Panc1 (cell line): ENCODE measurements at regions not wholly inside any gene's neighbourhood (a gene's known extent, or its start where the extent isn't known, plus 50 kb on each side); places are given as distances from the start of the nearest gene placed in this dataset.

Experiments used
- ATAC-seq: fragments of 200-7000 bp; cut with Tn5 transposase; 2 replicates; pipeline ENCODE4 v1.9.1; 2020; ENCODE audit warnings: mild to moderate bottlenecking, moderate library complexity
- BruUV-seq: library from RNA; stranded (reverse); fragments of 400-500 nt; replicated peaks from 2 replicates; lab custom pipeline; 2021; lab: Mats Ljungman, UMichigan
- CTCF ChIA-PET: fragments of 300-600 bp; sonication (Branson Sonifier 250); formaldehyde crosslinking; loops from one replicate; lab custom pipeline; 2022; ENCODE audit warnings: antibody characterized with exemption; lab: Charles Lee
- POLR2A ChIA-PET: fragments of 300-600 bp; sonication (Branson Sonifier 250); formaldehyde crosslinking; loops from one replicate; lab custom pipeline; 2022; ENCODE audit warnings: antibody characterized with exemption; lab: Charles Lee
- DNase-seq: peaks from one replicate; pipeline ENCODE4 v3.0.0-alpha.2; 2010; ENCODE audit warnings: low read depth, low spot score
- H3K27ac ChIP-seq: 2 replicates; pipeline ENCODE4 v1.5.1; 2011; ENCODE audit warnings: mild to moderate bottlenecking, low read length, inconsistent platforms
- H3K27me3 ChIP-seq: fragments of 200-500 bp; sonication (Bioruptor generic); 2 replicates; pipeline ENCODE4 v1.6.0; 2014; ENCODE audit warnings: low read length, inconsistent platforms; ENCODE audit not compliant: control insufficient read depth, insufficient read depth
- H3K36me3 ChIP-seq: fragments of 200-500 bp; sonication (Bioruptor generic); 2 replicates; pipeline ENCODE4 v1.5.1; 2014; ENCODE audit warnings: inconsistent platforms, mild to moderate bottlenecking, low read length, moderate library complexity; ENCODE audit not compliant: control insufficient read depth, insufficient read depth
- H3K4me1 ChIP-seq: 2 replicates; pipeline ENCODE4 v1.5.1; 2011; ENCODE audit warnings: inconsistent platforms, mild to moderate bottlenecking, low read length, moderate library complexity; ENCODE audit not compliant: control insufficient read depth, insufficient read depth
- H3K4me3 ChIP-seq, 2 experiments: 2 replicates each; pipeline ENCODE4 v1.5.1; 2011 to 2012; ENCODE audit warnings: low read depth in 2 of 2, low read length in 2 of 2, mild to moderate bottlenecking in 2 of 2, inconsistent platforms in 1 of 2, moderate library complexity in 1 of 2
- H3K9me3 ChIP-seq: fragments of 200-500 bp; sonication (Bioruptor generic); 2 replicates; pipeline ENCODE4 v1.5.1; 2014; ENCODE audit warnings: low read depth, mild to moderate bottlenecking, inconsistent platforms, low read length, moderate library complexity; ENCODE audit not compliant: control insufficient read depth, insufficient read depth
- CTCF ChIP-seq: fragments of 450-650 bp; IDR thresholded peaks from 2 replicates; pipeline ENCODE4 v1.5.1; 2017; ENCODE audit warnings: mild to moderate bottlenecking
- POLR2AphosphoS5 ChIP-seq: IDR thresholded peaks from 2 replicates; pipeline ENCODE4 v1.6.1; 2012; ENCODE audit warnings: mild to moderate bottlenecking, low read depth, low read length, moderate library complexity
- REST ChIP-seq, 2 experiments: IDR thresholded peaks; 2 replicates each; pipeline ENCODE4 v1.6.1; 2011 to 2012; ENCODE audit warnings: low read depth in 2 of 2, control low read depth in 1 of 2, low read length in 1 of 2, mild to moderate bottlenecking in 1 of 2, moderate library complexity in 1 of 2; ENCODE audit not compliant: insufficient read depth in 1 of 2
- SIN3A ChIP-seq: IDR thresholded peaks from 2 replicates; pipeline ENCODE4 v1.6.1; 2012; ENCODE audit warnings: low read depth, mild to moderate bottlenecking, low read length, moderate library complexity, borderline replicate concordance; ENCODE audit not compliant: insufficient read depth
- TCF7L2 ChIP-seq: IDR thresholded peaks from 2 replicates; pipeline ENCODE4 v1.6.1; 2011; ENCODE audit warnings: mild to moderate bottlenecking, low read depth, low read length, inconsistent platforms
- in situ Hi-C: cut with HindIII; loops from 2 replicates; pipeline ENCODE4 v1.10.0; 2016; ENCODE audit warnings: low sequenced_read_pairs, low pct_unique_long_range_greater_than_20kb
- intact Hi-C: fragments of 100-400 bp; cut with micrococcal nuclease; formaldehyde crosslinking; loops from one replicate; pipeline ENCODE4 v1.10.0; 2022; ENCODE audit not compliant: unreplicated experiment

- TF ChIP-seq TCF7L2 (no peak), POLR2AphosphoS5 (no peak), REST (IDR thresholded peaks at IDR 0.05; ENCODE audit: insufficient read depth in 1 of 2, low read depth in 2 of 2, low read length in 1 of 2) (no peak), SIN3A (no peak), CTCF (no peak)
- H3K4me3 ChIP-seq = no peak overlapping the region
- H3K27me3 ChIP-seq = no peaks in the 10 kb centered on the region
- no TSS peak for BruUV-seq
- POLR2A ChIA-PET = no interaction called here
- CTCF ChIA-PET = no interaction called here
- H3K36me3 ChIP-seq = no peaks in the 10 kb centered on the region
- ATAC-seq = no peak
- H3K9me3 ChIP-seq = no peaks in the 10 kb centered on the region
- DNase-seq = no peak
- no peaks in the 10 kb centered on the region for H3K4me1 ChIP-seq
- in situ Hi-C loops (no loop called here), intact Hi-C loops (no loop called here)
- no peak overlapping the region for H3K27ac ChIP-seq
Measured at GRCh38 chr5:6236170-6236793, 142.1 kb downstream of the MED10 start.

- H3K36me3 ChIP-seq = no peaks in the 10 kb centered on the region
- in situ Hi-C loops (no loop called here), intact Hi-C loops (no loop called here)
- ChIA-PET CTCF (no interaction called here), POLR2A (no interaction called here)
- DNase-seq (no peak), ATAC-seq (no peak)
- no TSS peak for BruUV-seq
- H3K4me1 ChIP-seq = no peaks in the 10 kb centered on the region
- H3K9me3 ChIP-seq = no peaks in the 10 kb centered on the region
- no peak overlapping the region for H3K27ac ChIP-seq
- H3K4me3 ChIP-seq = no peak overlapping the region
- H3K27me3 ChIP-seq = no peaks in the 10 kb centered on the region
- TF ChIP-seq POLR2AphosphoS5 (no peak), SIN3A (no peak), CTCF (no peak), TCF7L2 (no peak), REST (IDR thresholded peaks at IDR 0.05; ENCODE audit: insufficient read depth in 1 of 2, low read depth in 2 of 2, low read length in 1 of 2) (no peak)
Measured at GRCh38 chr5:6235726-6236125, 142.6 kb downstream of the MED10 start.
